T-cell (primary cell): ENCODE measurements at regions not wholly inside any gene's neighbourhood (a gene's known extent, or its start where the extent isn't known, plus 50 kb on each side); places are given as distances from the start of the nearest gene placed in this dataset.
"Not testable (repeated sequence)": the region's sequence is repeated elsewhere in the genome, so short reads cannot be mapped to it uniquely, and the experiment has no call there.

Source experiments
- ATAC-seq, 4 experiments: fragments of 200-7000 bp in 3 of 4; fragments of 150-1000 bp in 1 of 4; cut with Tn5 transposase; replicated peaks in 1 of 4; 1 replicate in 3 of 4; 2 replicates in 1 of 4; pipeline ENCODE4 v1.10.0; 2021; ENCODE audit warnings: moderate library complexity in 3 of 4, mild to moderate bottlenecking in 2 of 4, moderate number of reproducible peaks in 1 of 4
- CTCF ChIA-PET, 2 donors: fragments of 300-600 bp; sonication (Branson Sonifier 250); formaldehyde crosslinking; loops; one replicate each; lab custom pipeline; 2022; ENCODE audit warnings: antibody characterized with exemption in 2 of 2; lab: Charles Lee
- POLR2A ChIA-PET, 2 donors: fragments of 300-600 bp; sonication (Branson Sonifier 250); formaldehyde crosslinking; loops; one replicate each; lab custom pipeline; 2022; ENCODE audit warnings: antibody characterized with exemption in 2 of 2; lab: Charles Lee
- DNase-seq, 35 experiments: peaks; one replicate each; pipeline versions ENCODE4 v3.0.0 to v3.0.0-alpha.2; 2013 to 2023
- H3K27ac ChIP-seq: one replicate; pipeline ENCODE4 v1.5.1; 2013; ENCODE audit warnings: low read length
- H3K27me3 ChIP-seq, 2 experiments: replicated peaks in 1 of 2; 1 replicate in 1 of 2; 2 replicates in 1 of 2; pipeline versions ENCODE4 v1.6.1 to v1.7.0; 2013; ENCODE audit warnings: low read length in 1 of 2, mixed read lengths in 1 of 2; ENCODE audit not compliant: control insufficient read depth in 2 of 2, insufficient read depth in 2 of 2; ENCODE audit errors: extremely low read depth in 1 of 2
- H3K36me3 ChIP-seq, 2 donors: 1 replicate in 1 of 2; 2 replicates in 1 of 2; pipeline versions ENCODE4 v1.6.1 to v1.7.0; 2013; ENCODE audit warnings: low read length in 1 of 2; ENCODE audit not compliant: control insufficient read depth in 2 of 2, insufficient read depth in 1 of 2; ENCODE audit errors: extremely low read depth in 1 of 2
- H3K4me1 ChIP-seq, 2 experiments: 1 replicate in 1 of 2; 2 replicates in 1 of 2; pipeline versions ENCODE4 v1.6.1 to v1.7.0; 2013; ENCODE audit warnings: low read length in 2 of 2, mixed read lengths in 1 of 2; ENCODE audit not compliant: insufficient read depth in 2 of 2, control insufficient read depth in 1 of 2; ENCODE audit errors: extremely low read depth in 1 of 2
- H3K4me3 ChIP-seq, 2 donors: 1 replicate in 1 of 2; 2 replicates in 1 of 2; pipeline versions ENCODE4 v1.5.1 to v1.7.0; 2013; ENCODE audit warnings: mild to moderate bottlenecking in 2 of 2, low read length in 1 of 2, moderate library complexity in 1 of 2; ENCODE audit not compliant: control insufficient read depth in 1 of 2; ENCODE audit errors: extremely low read depth in 1 of 2
- H3K9me3 ChIP-seq: 2 replicates; pipeline ENCODE4 v1.7.0; 2013
- H3K27ac Mint-ChIP-seq, 2 donors: one replicate each; pipeline ENCODE4 v1.8.0; 2020 to 2021; ENCODE audit warnings: mild to moderate bottlenecking in 2 of 2, mixed read lengths in 2 of 2
- H3K27me3 Mint-ChIP-seq, 2 donors: one replicate each; pipeline ENCODE4 v1.8.0; 2021 to 2022; ENCODE audit warnings: mixed read lengths in 2 of 2
- H3K36me3 Mint-ChIP-seq: one replicate; pipeline ENCODE4 v1.8.0; 2021; ENCODE audit warnings: mixed read lengths
- H3K4me1 Mint-ChIP-seq, 3 donors: one replicate each; pipeline ENCODE4 v1.8.0; 2020 to 2022; ENCODE audit warnings: mixed read lengths in 3 of 3, mild to moderate bottlenecking in 1 of 3
- H3K4me3 Mint-ChIP-seq, 3 donors: one replicate each; pipeline ENCODE4 v1.8.0; 2020 to 2022; ENCODE audit warnings: mild to moderate bottlenecking in 3 of 3, mixed read lengths in 3 of 3, moderate library complexity in 3 of 3
- H3K9me3 Mint-ChIP-seq, 3 donors: one replicate each; pipeline ENCODE4 v1.8.0; 2020 to 2022; ENCODE audit warnings: mixed read lengths in 3 of 3
- WGBS: methylation state at CpG from one replicate; pipeline ENCODE4 v1.1.5; 2013; ENCODE audit warnings: missing lambda C conversion rate; ENCODE audit not compliant: insufficient coverage; 5-methylcytosine and 5-hydroxymethylcytosine counted together

DNA sequence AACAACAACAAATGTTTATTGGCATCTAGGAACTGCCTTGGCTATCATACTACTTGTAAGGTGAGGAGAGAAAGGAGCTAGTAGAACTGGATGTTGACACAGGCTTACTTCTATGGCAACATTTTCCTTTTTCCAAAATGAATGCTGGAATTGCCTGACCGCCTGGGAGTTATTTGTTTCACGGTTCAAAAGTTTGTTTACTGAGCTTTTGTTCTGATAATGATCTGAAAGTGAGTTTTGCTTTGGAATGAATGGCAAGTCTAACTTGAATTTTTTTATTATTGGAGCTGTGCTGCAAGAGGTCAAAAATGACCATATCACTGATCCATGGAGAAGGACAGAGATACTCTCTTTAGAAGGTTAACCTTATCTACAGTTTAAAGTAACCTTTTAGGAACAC lies 183.5 kb upstream of the CAND1 start:
- Mint-ChIP-seq H3K36me3 (no peaks in the 10 kb centered on the region), H3K4me3 (no peak overlapping the region), H3K4me1 (no peaks in the 10 kb centered on the region), H3K27ac (no peak overlapping the region), H3K27me3 (peaks cover 12 to 20% of the 10 kb centered on the region in 2 donors), H3K9me3 (no peaks in the 10 kb centered on the region)
- CTCF ChIA-PET, result no interaction called here
- no peaks in the 10 kb centered on the region for H3K36me3 ChIP-seq
- 69% methylated on average over 2 of the region's 2 CpGs for WGBS
- H3K27ac ChIP-seq, result no peak overlapping the region
- POLR2A ChIA-PET, result no interaction called here
- H3K9me3 ChIP-seq, result no peaks in the 10 kb centered on the region
- peaks cover 0 to 3% of the 10 kb centered on the region in 2 experiments for H3K27me3 ChIP-seq
- H3K4me1 ChIP-seq, result no peaks in the 10 kb centered on the region
- DNase-seq (no peak), ATAC-seq (no peak)
- no peak overlapping the region for H3K4me3 ChIP-seq

DNA sequence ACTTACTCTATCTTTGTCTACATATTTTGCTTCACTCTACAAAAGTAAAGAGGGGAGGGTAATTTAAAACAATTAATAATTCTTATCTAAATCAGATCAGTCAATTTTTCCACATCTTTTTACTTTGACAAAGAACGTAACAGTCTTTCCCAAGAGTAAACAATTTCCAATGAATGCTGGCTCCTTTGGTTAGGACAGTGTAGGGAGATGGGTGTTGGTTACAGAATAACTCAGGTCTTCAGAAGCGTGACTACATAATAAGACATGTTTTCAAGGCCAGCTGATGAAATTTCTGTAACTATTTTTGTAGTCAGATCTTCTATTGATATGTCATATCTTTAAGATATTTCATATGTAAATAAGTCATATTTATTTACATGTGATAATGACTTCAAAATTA lies 183.0 kb upstream of the CAND1 start:
- Mint-ChIP-seq H3K4me3 (no peak overlapping the region), H3K27me3 (peaks cover 16 to 24% of the 10 kb centered on the region in 2 donors), H3K9me3 (no peaks in the 10 kb centered on the region), H3K27ac (no peak overlapping the region), H3K4me1 (no peaks in the 10 kb centered on the region), H3K36me3 (no peaks in the 10 kb centered on the region)
- ATAC-seq, result no peak
- Histone ChIP-seq H3K27me3 (peaks cover 0 to 3% of the 10 kb centered on the region in 2 experiments), H3K9me3 (no peaks in the 10 kb centered on the region), H3K4me3 (no peak overlapping the region), H3K36me3 (no peaks in the 10 kb centered on the region), H3K4me1 (no peaks in the 10 kb centered on the region), H3K27ac (no peak overlapping the region)
- CTCF ChIA-PET, result no interaction called here
- POLR2A ChIA-PET, result no interaction called here
- no peak for DNase-seq
- no CpG with 5 or more reads among the region's 2 CpGs for WGBS

DNA sequence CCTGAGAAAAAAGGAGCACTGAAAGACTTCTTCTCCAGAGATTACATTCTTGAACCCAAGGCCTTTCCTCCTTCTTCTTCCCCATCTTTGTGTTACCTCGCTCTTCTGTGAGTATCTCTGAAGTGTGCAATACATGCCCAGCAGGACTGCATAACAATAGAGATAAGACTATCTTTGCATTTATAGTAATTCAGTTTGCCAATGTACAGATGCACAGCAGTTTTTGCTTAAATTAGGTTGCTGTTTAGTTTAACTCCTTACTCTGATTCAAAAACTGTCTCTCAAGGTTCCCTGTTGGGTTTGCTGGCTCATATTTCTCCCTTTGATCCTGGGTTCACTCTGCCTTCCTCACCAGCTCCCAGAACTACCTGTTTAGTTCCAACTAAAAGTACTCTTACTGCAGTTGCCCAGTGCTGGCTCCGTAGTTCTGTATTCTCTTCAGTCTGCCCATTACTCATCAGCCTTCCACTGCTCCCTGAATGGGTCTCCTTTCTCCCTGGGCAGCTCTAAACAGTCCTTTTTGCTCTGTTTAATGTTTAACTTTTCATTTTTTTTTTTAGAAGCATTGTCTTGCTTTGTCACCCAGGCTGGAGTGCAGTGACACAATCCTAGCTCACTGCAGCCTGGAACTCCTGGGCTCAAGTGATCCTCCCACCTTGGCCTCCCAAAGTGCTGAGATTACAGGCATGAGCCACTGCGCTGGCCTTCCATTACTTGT lies 180.6 kb upstream of the CAND1 start:
- no peaks in the 10 kb centered on the region for H3K36me3 Mint-ChIP-seq
- CTCF ChIA-PET, result interaction anchor here in 1 of 2 donors (0.6 to 0.7 kb wide), 3 partner anchors 103 to 840 kb away, joined by 3 read pairs; no protein-coding TSS in a partner anchor
- POLR2A ChIA-PET, result interaction anchor here in 1 of 2 donors (0.5 kb wide), 1 partner anchor 14 kb away, joined by 4 read pairs; no protein-coding TSS in a partner anchor
- H3K27ac Mint-ChIP-seq, result no peak overlapping the region
- Histone ChIP-seq H3K4me1 (no peaks in the 10 kb centered on the region), H3K27me3 (peaks cover 0 to 3% of the 10 kb centered on the region in 2 experiments), H3K9me3 (no peaks in the 10 kb centered on the region), H3K4me3 (no peak overlapping the region), H3K27ac (no peak overlapping the region), H3K36me3 (no peaks in the 10 kb centered on the region)
- H3K4me3 Mint-ChIP-seq, result no peak overlapping the region
- WGBS, result 67% methylated on average over 1 of the region's 3 CpGs
- no peaks in the 10 kb centered on the region for H3K4me1 Mint-ChIP-seq
- DNase-seq (no peak), ATAC-seq (no peak)
- H3K27me3 Mint-ChIP-seq, result peaks cover 13 to 27% of the 10 kb centered on the region in 2 donors
- peaks cover 0 to 3% (median 3%) of the 10 kb centered on the region in 3 donors for H3K9me3 Mint-ChIP-seq

GRCh38 chr12:67091204-67091603 lies 178.0 kb upstream of the CAND1 start:
- no peaks in the 10 kb centered on the region for H3K9me3 ChIP-seq
- WGBS, result 100% methylated on average over 1 of the region's 3 CpGs

GRCh38 chr12:67091678-67092077 lies 177.5 kb upstream of the CAND1 start:
- no peak overlapping the region for H3K4me3 Mint-ChIP-seq
- Histone ChIP-seq H3K4me1 (no peaks in the 10 kb centered on the region), H3K27me3 (peaks cover 0 to 3% of the 10 kb centered on the region in 2 experiments), H3K4me3 (no peak overlapping the region), H3K36me3 (no peaks in the 10 kb centered on the region), H3K27ac (no peak overlapping the region), H3K9me3 (no peaks in the 10 kb centered on the region)
- no peak for ATAC-seq
- no peaks in the 10 kb centered on the region for H3K36me3 Mint-ChIP-seq
- H3K4me1 Mint-ChIP-seq, result no peaks in the 10 kb centered on the region
- CTCF ChIA-PET, result no interaction called here
- POLR2A ChIA-PET, result no interaction called here
- DNase-seq, result no peak
- peaks cover 0 to 3% (median 3%) of the 10 kb centered on the region in 3 donors for H3K9me3 Mint-ChIP-seq
- H3K27ac Mint-ChIP-seq, result no peak overlapping the region
- no CpG with 5 or more reads among the region's 1 CpG for WGBS
- H3K27me3 Mint-ChIP-seq, result peaks cover 9 to 12% of the 10 kb centered on the region in 2 donors

More at GRCh38 chr12:67091204-67091603, 178.0 kb upstream of the CAND1 start:
- Mint-ChIP-seq H3K27ac (peak overlapping the region in 1 of 2 donors; percentile 50), H3K4me3 (no peak overlapping the region), H3K36me3 (no peaks in the 10 kb centered on the region), H3K27me3 (peaks cover 9 to 12% of the 10 kb centered on the region in 2 donors), H3K4me1 (no peaks in the 10 kb centered on the region), H3K9me3 (peaks cover 0 to 3% (median 3%) of the 10 kb centered on the region in 3 donors)
- POLR2A ChIA-PET, result no interaction called here
- H3K36me3 ChIP-seq, result no peaks in the 10 kb centered on the region
- peaks cover 0 to 3% of the 10 kb centered on the region in 2 experiments for H3K27me3 ChIP-seq
- H3K4me1 ChIP-seq, result no peaks in the 10 kb centered on the region
- CTCF ChIA-PET, result no interaction called here
- H3K4me3 ChIP-seq, result no peak overlapping the region
- H3K27ac ChIP-seq, result no peak overlapping the region
- no peak for ATAC-seq
- DNase-seq, result no peak

- H3K4me1 ChIP-seq, H3K27ac Mint-ChIP-seq, H3K27me3 ChIP-seq, DNase-seq, H3K27ac ChIP-seq, H3K4me1 Mint-ChIP-seq, CTCF ChIA-PET, H3K4me3 Mint-ChIP-seq, H3K4me3 ChIP-seq, ATAC-seq, H3K36me3 ChIP-seq, H3K9me3 ChIP-seq, POLR2A ChIA-PET, H3K36me3 Mint-ChIP-seq, H3K9me3 Mint-ChIP-seq: not testable (repeated sequence)
- no CpG with 5 or more reads among the region's 2 CpGs for WGBS
- peaks cover 8 to 12% of the 10 kb centered on the region in 2 donors for H3K27me3 Mint-ChIP-seq
Observed at GRCh38 chr12:67092934-67093333, 176.2 kb upstream of the CAND1 start.
